Astrocyte (in vitro differentiated cells and primary cell): ENCODE measurements at regions not wholly inside any gene's neighbourhood (a gene's known extent, or its start where the extent isn't known, plus 50 kb on each side); places are given as distances from the start of the nearest gene placed in this dataset.

Experiments
- CTCF ChIP-seq: IDR thresholded peaks from 2 replicates; pipeline ENCODE4 v1.5.1; 2011; ENCODE audit warnings: low read depth, mild to moderate bottlenecking, inconsistent platforms, low read length, moderate library complexity; ENCODE audit not compliant: insufficient read depth
- EZH2 ChIP-seq: IDR thresholded peaks from 2 replicates; pipeline ENCODE4 v1.6.1; 2012; ENCODE audit warnings: mild to moderate bottlenecking, low read length, inconsistent platforms; ENCODE audit not compliant: insufficient read depth

- TF ChIP-seq CTCF (no peak), EZH2 (no peak)
These were observed 123.8 kb downstream of the GMNC start for GRCh38 chr3:190738636-190739155.
